ENCODE measurements at regions not wholly inside any gene's neighbourhood (a gene's known extent, or its start where the extent isn't known, plus 50 kb on each side); places are given as distances from the start of the nearest gene placed in this dataset.

GRCh38 chr2:7902251-7902765 lies 779.5 kb upstream of the ID2 start (continued):
- TF ChIP-seq, protein P1, sequence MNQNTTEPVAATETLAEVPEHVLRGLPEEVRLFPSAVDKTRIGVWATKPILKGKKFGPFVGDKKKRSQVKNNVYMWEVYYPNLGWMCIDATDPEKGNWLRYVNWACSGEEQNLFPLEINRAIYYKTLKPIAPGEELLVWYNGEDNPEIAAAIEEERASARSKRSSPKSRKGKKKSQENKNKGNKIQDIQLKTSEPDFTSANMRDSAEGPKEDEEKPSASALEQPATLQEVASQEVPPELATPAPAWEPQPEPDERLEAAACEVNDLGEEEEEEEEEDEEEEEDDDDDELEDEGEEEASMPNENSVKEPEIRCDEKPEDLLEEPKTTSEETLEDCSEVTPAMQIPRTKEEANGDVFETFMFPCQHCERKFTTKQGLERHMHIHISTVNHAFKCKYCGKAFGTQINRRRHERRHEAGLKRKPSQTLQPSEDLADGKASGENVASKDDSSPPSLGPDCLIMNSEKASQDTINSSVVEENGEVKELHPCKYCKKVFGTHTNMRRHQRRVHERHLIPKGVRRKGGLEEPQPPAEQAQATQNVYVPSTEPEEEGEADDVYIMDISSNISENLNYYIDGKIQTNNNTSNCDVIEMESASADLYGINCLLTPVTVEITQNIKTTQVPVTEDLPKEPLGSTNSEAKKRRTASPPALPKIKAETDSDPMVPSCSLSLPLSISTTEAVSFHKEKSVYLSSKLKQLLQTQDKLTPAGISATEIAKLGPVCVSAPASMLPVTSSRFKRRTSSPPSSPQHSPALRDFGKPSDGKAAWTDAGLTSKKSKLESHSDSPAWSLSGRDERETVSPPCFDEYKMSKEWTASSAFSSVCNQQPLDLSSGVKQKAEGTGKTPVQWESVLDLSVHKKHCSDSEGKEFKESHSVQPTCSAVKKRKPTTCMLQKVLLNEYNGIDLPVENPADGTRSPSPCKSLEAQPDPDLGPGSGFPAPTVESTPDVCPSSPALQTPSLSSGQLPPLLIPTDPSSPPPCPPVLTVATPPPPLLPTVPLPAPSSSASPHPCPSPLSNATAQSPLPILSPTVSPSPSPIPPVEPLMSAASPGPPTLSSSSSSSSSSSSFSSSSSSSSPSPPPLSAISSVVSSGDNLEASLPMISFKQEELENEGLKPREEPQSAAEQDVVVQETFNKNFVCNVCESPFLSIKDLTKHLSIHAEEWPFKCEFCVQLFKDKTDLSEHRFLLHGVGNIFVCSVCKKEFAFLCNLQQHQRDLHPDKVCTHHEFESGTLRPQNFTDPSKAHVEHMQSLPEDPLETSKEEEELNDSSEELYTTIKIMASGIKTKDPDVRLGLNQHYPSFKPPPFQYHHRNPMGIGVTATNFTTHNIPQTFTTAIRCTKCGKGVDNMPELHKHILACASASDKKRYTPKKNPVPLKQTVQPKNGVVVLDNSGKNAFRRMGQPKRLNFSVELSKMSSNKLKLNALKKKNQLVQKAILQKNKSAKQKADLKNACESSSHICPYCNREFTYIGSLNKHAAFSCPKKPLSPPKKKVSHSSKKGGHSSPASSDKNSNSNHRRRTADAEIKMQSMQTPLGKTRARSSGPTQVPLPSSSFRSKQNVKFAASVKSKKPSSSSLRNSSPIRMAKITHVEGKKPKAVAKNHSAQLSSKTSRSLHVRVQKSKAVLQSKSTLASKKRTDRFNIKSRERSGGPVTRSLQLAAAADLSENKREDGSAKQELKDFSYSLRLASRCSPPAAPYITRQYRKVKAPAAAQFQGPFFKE (tag by site-specific recombination; IDR thresholded peaks at IDR 0.05; ENCODE audit: borderline replicate concordance), result no peak
- TF ChIP-seq SCRT2 (tag by site-specific recombination; IDR thresholded peaks at IDR 0.05), result no peak

DNA sequence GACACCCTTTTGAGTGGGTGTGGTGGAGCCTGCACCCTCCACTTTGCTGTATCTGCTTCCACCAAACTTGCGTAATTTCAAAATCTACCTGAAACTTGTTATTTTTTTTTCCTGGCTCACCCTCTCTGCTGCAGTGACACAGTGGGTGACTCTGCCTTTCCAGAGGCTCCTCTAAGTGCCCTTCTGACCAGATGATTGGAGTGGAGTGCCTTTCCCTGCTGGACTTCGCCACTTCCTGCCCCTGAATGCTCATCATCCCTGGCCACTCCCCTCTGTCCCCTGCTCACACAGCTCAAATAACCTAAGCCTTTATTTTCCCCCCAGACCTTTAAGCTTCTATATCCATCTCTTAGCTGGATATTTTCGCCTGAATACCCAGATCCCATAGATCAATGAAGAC lies 777.5 kb upstream of the ID2 start:
- Histone ChIP-seq H3K4me1 (ENCODE audit: control insufficient read depth, insufficient read depth, low read length) (no peaks in the 10 kb centered on the region), H3K27ac (ENCODE audit: extremely low read depth, low read depth, low read length) (no peak overlapping the region), H3K36me3 (ENCODE audit: control insufficient read depth in 2 of 2, insufficient read depth in 1 of 2, low read length in 2 of 2) (no peaks in the 10 kb centered on the region), H3K4me3 (ENCODE audit: low read depth, low read length) (no peak overlapping the region), H3K9me3 (ENCODE audit: control insufficient read depth, insufficient read depth, low read depth, low read length) (no peaks in the 10 kb centered on the region)
- POLR2A ChIA-PET, result no interaction called here
- TF ChIP-seq ZBTB21 (tag by site-specific recombination; IDR thresholded peaks at IDR 0.05) (no peak), ZNF629 (tag by site-specific recombination; IDR thresholded peaks at IDR 0.05) (no peak), ZNF843 (tag by site-specific recombination; IDR thresholded peaks at IDR 0.05) (no peak), ZNF777 (tag by site-specific recombination; IDR thresholded peaks at IDR 0.05; ENCODE audit: borderline replicate concordance) (no peak), ZNF274 (IDR thresholded peaks at IDR 0.05; ENCODE audit: low read length) (no peak), ZNF274 (tag by site-specific recombination; IDR thresholded peaks at IDR 0.05; ENCODE audit: borderline replicate concordance) (no peak), SP7 (tag by site-specific recombination; IDR thresholded peaks at IDR 0.05) (no peak)
- TF ChIP-seq, protein P1 (tag by site-specific recombination; IDR thresholded peaks at IDR 0.05; ENCODE audit: borderline replicate concordance), result no peak
- TF ChIP-seq, protein P2, sequence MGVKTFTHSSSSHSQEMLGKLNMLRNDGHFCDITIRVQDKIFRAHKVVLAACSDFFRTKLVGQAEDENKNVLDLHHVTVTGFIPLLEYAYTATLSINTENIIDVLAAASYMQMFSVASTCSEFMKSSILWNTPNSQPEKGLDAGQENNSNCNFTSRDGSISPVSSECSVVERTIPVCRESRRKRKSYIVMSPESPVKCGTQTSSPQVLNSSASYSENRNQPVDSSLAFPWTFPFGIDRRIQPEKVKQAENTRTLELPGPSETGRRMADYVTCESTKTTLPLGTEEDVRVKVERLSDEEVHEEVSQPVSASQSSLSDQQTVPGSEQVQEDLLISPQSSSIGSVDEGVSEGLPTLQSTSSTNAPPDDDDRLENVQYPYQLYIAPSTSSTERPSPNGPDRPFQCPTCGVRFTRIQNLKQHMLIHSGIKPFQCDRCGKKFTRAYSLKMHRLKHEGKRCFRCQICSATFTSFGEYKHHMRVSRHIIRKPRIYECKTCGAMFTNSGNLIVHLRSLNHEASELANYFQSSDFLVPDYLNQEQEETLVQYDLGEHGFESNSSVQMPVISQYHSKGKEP (tag by site-specific recombination; IDR thresholded peaks at IDR 0.05), result no peak
- TF ChIP-seq, protein P3, sequence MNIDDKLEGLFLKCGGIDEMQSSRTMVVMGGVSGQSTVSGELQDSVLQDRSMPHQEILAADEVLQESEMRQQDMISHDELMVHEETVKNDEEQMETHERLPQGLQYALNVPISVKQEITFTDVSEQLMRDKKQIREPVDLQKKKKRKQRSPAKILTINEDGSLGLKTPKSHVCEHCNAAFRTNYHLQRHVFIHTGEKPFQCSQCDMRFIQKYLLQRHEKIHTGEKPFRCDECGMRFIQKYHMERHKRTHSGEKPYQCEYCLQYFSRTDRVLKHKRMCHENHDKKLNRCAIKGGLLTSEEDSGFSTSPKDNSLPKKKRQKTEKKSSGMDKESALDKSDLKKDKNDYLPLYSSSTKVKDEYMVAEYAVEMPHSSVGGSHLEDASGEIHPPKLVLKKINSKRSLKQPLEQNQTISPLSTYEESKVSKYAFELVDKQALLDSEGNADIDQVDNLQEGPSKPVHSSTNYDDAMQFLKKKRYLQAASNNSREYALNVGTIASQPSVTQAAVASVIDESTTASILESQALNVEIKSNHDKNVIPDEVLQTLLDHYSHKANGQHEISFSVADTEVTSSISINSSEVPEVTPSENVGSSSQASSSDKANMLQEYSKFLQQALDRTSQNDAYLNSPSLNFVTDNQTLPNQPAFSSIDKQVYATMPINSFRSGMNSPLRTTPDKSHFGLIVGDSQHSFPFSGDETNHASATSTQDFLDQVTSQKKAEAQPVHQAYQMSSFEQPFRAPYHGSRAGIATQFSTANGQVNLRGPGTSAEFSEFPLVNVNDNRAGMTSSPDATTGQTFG (tag by site-specific recombination; IDR thresholded peaks at IDR 0.05; ENCODE audit: borderline replicate concordance), result no peak
- CTCF ChIA-PET, result no interaction called here
